ENCODE measurements at regions not wholly inside any gene's neighbourhood (a gene's known extent, or its start where the extent isn't known, plus 50 kb on each side); places are given as distances from the start of the nearest gene placed in this dataset.
"Not testable (repeated sequence)": the region's sequence is repeated elsewhere in the genome, so short reads cannot be mapped to it uniquely, and the experiment has no call there.

DNA sequence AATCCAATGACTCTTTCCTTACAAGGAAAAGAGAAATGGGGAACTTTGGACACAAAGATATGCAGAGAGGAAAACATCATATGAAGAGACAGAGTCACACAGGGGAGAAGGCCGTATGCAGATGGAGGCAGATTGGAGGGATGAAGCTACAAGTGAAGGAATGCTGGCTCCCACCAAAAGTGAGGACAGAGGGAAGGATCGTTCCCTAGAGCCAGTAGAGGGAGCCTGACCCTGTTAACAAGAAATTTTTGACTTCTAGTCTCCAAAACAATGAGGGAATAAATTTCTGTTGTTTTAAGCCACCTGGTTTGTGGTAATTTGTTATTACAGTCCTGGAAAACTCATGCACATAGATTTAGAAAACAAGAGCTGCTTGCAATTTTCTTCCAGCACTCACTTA, 169.3 kb downstream of the PMAIP1 start:
- Mint-ChIP-seq H3K4me3 (no peak overlapping the region), H3K36me3 (no peaks in the 10 kb centered on the region), H3K4me1 (no peaks in the 10 kb centered on the region), H3K9me3 (peaks cover 3% of the 10 kb centered on the region), H3K27ac (no peak overlapping the region), H3K27me3 (peaks cover 10% of the 10 kb centered on the region)
- ATAC-seq, result no peak

DNA sequence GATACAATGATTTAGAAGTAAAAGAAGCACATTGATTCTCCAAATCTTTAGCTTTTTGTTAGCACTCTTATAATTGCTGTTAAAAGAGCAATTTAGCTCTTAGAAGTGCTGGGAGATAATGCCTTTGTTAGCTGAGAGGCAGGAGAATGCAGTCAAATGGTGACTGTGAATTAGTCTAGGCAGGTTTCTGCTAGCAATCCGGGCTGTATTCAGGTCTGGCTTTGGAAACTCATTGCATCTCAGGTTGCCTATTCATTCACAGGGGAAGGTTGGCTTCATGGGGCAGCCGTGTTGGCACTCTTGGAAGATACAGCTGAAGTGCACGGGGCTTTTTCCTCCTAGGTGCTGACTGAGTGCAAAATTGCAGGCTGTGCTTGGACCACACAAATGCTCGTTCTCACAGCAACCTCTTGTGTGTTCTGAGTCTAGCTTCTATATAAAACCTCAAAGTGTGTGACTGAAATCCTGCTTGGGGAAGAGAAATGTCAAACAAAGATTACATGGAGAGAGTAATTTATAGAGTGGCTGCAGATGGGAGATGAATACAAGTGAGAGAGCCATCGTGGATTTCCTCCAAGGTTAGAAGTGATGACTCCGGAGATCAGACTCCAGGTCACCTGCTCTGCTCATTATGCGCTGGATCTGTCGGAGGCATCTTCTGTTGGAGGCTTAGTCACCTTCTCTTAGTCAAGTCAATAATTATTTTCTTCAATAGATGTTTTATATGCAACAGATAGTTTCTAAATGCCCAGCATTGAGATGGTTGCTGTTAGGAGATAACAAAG, 167.8 kb downstream of the PMAIP1 start:
- Mint-ChIP-seq H3K36me3 (no peaks in the 10 kb centered on the region), H3K9me3 (peaks cover 3% of the 10 kb centered on the region), H3K27me3 (peaks cover 23% of the 10 kb centered on the region), H3K4me3 (no peak overlapping the region), H3K4me1 (no peaks in the 10 kb centered on the region), H3K27ac (no peak overlapping the region)
- no peak for ATAC-seq

GRCh38 chr18:60066219-60066975, 166.6 kb downstream of the PMAIP1 start:
- no peaks in the 10 kb centered on the region for H3K4me1 Mint-ChIP-seq
- H3K9me3 Mint-ChIP-seq, result no peaks in the 10 kb centered on the region
- H3K36me3 Mint-ChIP-seq, result no peaks in the 10 kb centered on the region
- H3K4me3 Mint-ChIP-seq, result no peak overlapping the region
- no peak overlapping the region for H3K27ac Mint-ChIP-seq
- no peak for ATAC-seq
- H3K27me3 Mint-ChIP-seq, result peaks cover 35% of the 10 kb centered on the region

GRCh38 chr18:60064271-60064670, 164.5 kb downstream of the PMAIP1 start:
- H3K27me3 Mint-ChIP-seq, result peaks cover 43% of the 10 kb centered on the region
- H3K9me3 Mint-ChIP-seq, result no peaks in the 10 kb centered on the region
- no peak for ATAC-seq
- H3K4me1 Mint-ChIP-seq, result no peaks in the 10 kb centered on the region
- no peak overlapping the region for H3K27ac Mint-ChIP-seq
- H3K36me3 Mint-ChIP-seq, result no peaks in the 10 kb centered on the region
- H3K4me3 Mint-ChIP-seq, result no peak overlapping the region

DNA sequence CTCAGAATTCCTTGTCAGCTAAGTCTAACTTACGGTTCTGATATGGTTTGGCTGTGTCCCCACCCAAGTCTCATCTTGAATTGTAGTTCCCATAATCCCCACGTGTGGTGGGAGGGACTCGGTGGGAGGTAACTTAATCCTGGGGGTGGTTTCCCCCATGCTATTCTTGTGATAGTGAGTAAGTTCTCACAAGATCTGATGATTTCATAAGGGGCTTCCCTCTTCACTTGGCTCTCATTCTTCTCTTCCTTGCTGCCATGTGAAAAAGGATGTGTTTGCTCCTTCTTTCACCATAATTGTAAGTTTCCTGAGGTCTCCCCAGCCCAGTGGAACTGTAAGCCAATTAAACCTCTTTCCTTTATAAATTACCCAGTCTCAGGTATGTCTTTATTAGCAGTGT, 163.0 kb downstream of the PMAIP1 start:
- H3K4me1 Mint-ChIP-seq, H3K4me3 Mint-ChIP-seq, H3K27ac Mint-ChIP-seq, ATAC-seq, H3K36me3 Mint-ChIP-seq, H3K9me3 Mint-ChIP-seq: not testable (repeated sequence)
- H3K27me3 Mint-ChIP-seq, result peaks cover 43% of the 10 kb centered on the region

DNA sequence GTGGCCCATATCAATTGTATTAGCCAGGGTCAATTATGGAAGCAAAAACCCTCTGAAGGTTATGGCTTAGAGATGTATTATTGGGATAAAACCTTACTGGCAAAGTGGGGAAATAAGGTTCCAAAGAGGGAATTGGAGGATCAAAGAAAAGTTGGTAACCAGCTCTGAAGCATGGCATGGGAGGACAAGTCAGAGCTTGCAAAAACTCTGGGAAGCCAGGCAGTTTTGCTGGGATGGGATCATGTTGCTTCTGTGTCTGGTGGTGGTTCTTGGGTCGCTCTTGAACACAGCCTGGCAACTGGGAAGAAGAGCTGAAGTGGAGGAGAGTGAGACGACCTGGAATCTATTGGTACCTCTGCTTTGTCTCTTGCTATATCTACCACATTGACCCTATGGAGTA, 162.6 kb downstream of the PMAIP1 start:
- Mint-ChIP-seq H3K9me3 (peaks cover 5% of the 10 kb centered on the region), H3K36me3 (no peaks in the 10 kb centered on the region), H3K4me3 (no peak overlapping the region), H3K4me1 (no peaks in the 10 kb centered on the region), H3K27ac (no peak overlapping the region), H3K27me3 (peaks cover 43% of the 10 kb centered on the region)
- no peak for ATAC-seq

- no peaks in the 10 kb centered on the region for H3K4me1 Mint-ChIP-seq
- ATAC-seq, result no peak
- H3K27ac Mint-ChIP-seq, result no peak overlapping the region
- no peaks in the 10 kb centered on the region for H3K36me3 Mint-ChIP-seq
- H3K9me3 Mint-ChIP-seq, result peaks cover 7% of the 10 kb centered on the region
- no peak overlapping the region for H3K4me3 Mint-ChIP-seq
- H3K27me3 Mint-ChIP-seq, result peaks cover 43% of the 10 kb centered on the region
These were observed 160.8 kb downstream of the PMAIP1 start for GRCh38 chr18:60060578-60060977.

- Mint-ChIP-seq H3K27me3 (peaks cover 43% of the 10 kb centered on the region), H3K27ac (no peak overlapping the region), H3K4me3 (no peak overlapping the region), H3K4me1 (no peaks in the 10 kb centered on the region), H3K9me3 (peaks cover 7% of the 10 kb centered on the region), H3K36me3 (no peaks in the 10 kb centered on the region)
- no peak for ATAC-seq
These were observed 160.2 kb downstream of the PMAIP1 start for GRCh38 chr18:60060026-60060425.

DNA sequence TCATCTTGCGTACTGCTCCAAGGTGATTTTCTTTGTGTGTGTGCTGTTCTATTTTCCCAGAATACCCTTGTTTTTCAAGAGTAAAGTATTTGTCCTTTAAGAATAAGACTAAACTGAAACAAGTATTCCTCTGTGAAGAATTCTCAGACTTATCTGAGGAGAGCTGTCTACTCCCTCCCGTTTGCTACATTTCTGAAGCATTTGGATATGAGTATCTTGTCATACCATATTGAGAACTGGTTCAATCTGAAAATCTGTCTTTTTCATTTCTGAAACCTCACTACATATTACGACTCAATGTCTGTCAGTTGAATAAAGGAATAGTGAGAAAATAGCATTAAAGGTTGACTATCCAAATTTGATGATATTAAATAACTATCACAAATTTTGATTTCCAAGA, 159.4 kb downstream of the PMAIP1 start:
- no peaks in the 10 kb centered on the region for H3K36me3 Mint-ChIP-seq
- no peak for ATAC-seq
- no peak overlapping the region for H3K27ac Mint-ChIP-seq
- peaks cover 36% of the 10 kb centered on the region for H3K27me3 Mint-ChIP-seq
- no peak overlapping the region for H3K4me3 Mint-ChIP-seq
- H3K4me1 Mint-ChIP-seq, result no peaks in the 10 kb centered on the region
- H3K9me3 Mint-ChIP-seq, result peaks cover 7% of the 10 kb centered on the region

DNA sequence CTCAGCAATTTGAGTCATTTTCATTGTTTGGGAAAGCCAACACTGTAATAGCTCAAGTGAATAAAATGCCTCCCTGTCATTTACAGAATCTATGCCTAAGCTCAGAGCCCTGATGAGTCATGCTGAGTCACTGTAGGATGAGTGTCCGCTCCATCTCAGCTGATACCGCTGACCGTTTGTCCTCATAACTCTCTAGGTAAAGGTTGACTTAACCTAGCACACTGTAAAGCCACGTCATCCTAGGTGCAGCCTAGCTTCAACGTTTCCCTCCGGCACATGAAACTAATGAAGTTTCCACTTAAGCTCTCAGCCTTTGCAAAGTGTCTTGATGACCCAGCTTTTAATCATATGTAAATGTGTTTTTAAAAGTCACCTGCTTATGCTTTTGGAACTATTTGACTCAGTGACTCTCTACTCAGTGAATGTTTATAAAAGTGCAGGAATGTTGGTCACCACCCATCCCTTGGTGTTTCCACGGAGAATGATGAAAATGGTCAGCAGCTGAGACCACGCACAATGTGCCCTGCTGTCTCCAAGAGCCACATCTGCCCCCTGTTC, 154.0 kb downstream of the PMAIP1 start:
- H3K36me3 Mint-ChIP-seq, result no peaks in the 10 kb centered on the region
- peaks cover 6% of the 10 kb centered on the region for H3K4me1 Mint-ChIP-seq
- H3K4me3 Mint-ChIP-seq, result no peak overlapping the region
- peaks cover 8% of the 10 kb centered on the region for H3K9me3 Mint-ChIP-seq
- no peak overlapping the region for H3K27ac Mint-ChIP-seq
- ATAC-seq, result no peak
- peaks cover 27% of the 10 kb centered on the region for H3K27me3 Mint-ChIP-seq

- ATAC-seq, result no peak
- Mint-ChIP-seq H3K9me3 (peaks cover 3% of the 10 kb centered on the region), H3K27ac (no peak overlapping the region), H3K4me1 (peaks cover 6% of the 10 kb centered on the region), H3K36me3 (no peaks in the 10 kb centered on the region), H3K27me3 (peaks cover 27% of the 10 kb centered on the region), H3K4me3 (no peak overlapping the region)
These were observed 151.0 kb downstream of the PMAIP1 start for GRCh38 chr18:60050821-60051220.

DNA sequence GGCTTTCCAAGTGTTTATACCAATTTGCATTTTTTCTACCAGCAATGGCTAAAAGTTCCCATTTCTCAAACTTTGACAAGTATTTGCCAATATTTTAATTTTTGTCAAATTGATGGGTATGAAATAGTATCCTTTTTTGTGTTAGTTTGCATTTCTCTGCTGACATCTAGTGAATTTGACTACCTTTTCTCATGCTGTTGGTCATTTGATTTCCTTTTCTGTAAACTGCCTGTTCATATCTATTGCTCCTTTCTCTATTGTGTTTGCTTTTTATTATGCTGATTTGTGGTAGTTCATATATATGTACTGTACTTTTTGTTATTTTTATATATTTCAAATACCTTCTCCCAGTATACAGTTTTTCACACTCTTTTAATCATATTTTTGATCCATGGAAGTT, 149.4 kb downstream of the PMAIP1 start:
- Mint-ChIP-seq H3K27ac (no peak overlapping the region), H3K27me3 (peaks cover 27% of the 10 kb centered on the region), H3K4me3 (no peak overlapping the region), H3K4me1 (peaks cover 6% of the 10 kb centered on the region), H3K9me3 (peaks cover 3% of the 10 kb centered on the region), H3K36me3 (no peaks in the 10 kb centered on the region)
- no peak for ATAC-seq

GRCh38 chr18:60047556-60047955, 147.8 kb downstream of the PMAIP1 start:
- no peak overlapping the region for H3K27ac Mint-ChIP-seq
- no peak for ATAC-seq
- peaks cover 12% of the 10 kb centered on the region for H3K27me3 Mint-ChIP-seq
- no peak overlapping the region for H3K4me3 Mint-ChIP-seq
- peaks cover 3% of the 10 kb centered on the region for H3K9me3 Mint-ChIP-seq
- H3K4me1 Mint-ChIP-seq, result no peaks in the 10 kb centered on the region
- no peaks in the 10 kb centered on the region for H3K36me3 Mint-ChIP-seq

GRCh38 chr18:60044290-60045006, 144.7 kb downstream of the PMAIP1 start:
- Mint-ChIP-seq H3K36me3 (no peaks in the 10 kb centered on the region), H3K9me3 (peaks cover 3% of the 10 kb centered on the region), H3K4me1 (no peaks in the 10 kb centered on the region), H3K27ac (no peak overlapping the region), H3K4me3 (no peak overlapping the region), H3K27me3 (peaks cover 16% of the 10 kb centered on the region)
- ATAC-seq, result no peak

- H3K9me3 Mint-ChIP-seq, result no peaks in the 10 kb centered on the region
- no peaks in the 10 kb centered on the region for H3K4me1 Mint-ChIP-seq
- H3K27ac Mint-ChIP-seq, result no peak overlapping the region
- no peaks in the 10 kb centered on the region for H3K36me3 Mint-ChIP-seq
- H3K4me3 Mint-ChIP-seq, result no peak overlapping the region
- no peak for ATAC-seq
- peaks cover 31% of the 10 kb centered on the region for H3K27me3 Mint-ChIP-seq
These were observed 141.2 kb downstream of the PMAIP1 start for GRCh38 chr18:60040971-60041370.

All from stimulated activated memory B cell treated with anti-CD40 and anti-IgM and Interleukin-4, amounts not matched to agents 10 μg/mL and 1 μg/mL and 100 μg/mL, for 72 hours (primary cell).